Fibroblast of lung (primary cell): ENCODE measurements at regions not wholly inside any gene's neighbourhood (a gene's known extent, or its start where the extent isn't known, plus 50 kb on each side); places are given as distances from the start of the nearest gene placed in this dataset.

ENCODE experiments used
- DNase-seq, 2 donors: peaks; one replicate each; pipeline versions ENCODE4 v3.0.0 to v3.0.0-alpha.2; 2010; ENCODE audit warnings: low read depth in 2 of 2
- H2AFZ ChIP-seq: 2 replicates; pipeline ENCODE4 v1.5.1; 2012; ENCODE audit warnings: low read length, control low read depth, inconsistent platforms
- H3K27ac ChIP-seq: 2 replicates; pipeline ENCODE4 v1.5.1; 2011; ENCODE audit warnings: low read length, control low read depth; ENCODE audit not compliant: insufficient read depth
- H3K27me3 ChIP-seq: 2 replicates; pipeline ENCODE4 v1.5.1; 2011; ENCODE audit warnings: mild to moderate bottlenecking, low read length; ENCODE audit not compliant: control insufficient read depth, insufficient read depth
- H3K36me3 ChIP-seq: 2 replicates; pipeline ENCODE4 v1.5.1; 2011; ENCODE audit warnings: low read length; ENCODE audit not compliant: control insufficient read depth, insufficient read depth
- H3K4me1 ChIP-seq: 2 replicates; pipeline ENCODE4 v1.5.1; 2011; ENCODE audit warnings: low read length; ENCODE audit not compliant: control insufficient read depth, insufficient read depth; ENCODE audit errors: extremely low read depth
- H3K4me2 ChIP-seq: 2 replicates; pipeline ENCODE4 v1.5.1; 2011; ENCODE audit warnings: low read length, control low read depth; ENCODE audit not compliant: insufficient read depth; ENCODE audit errors: extremely low read depth
- H3K4me3 ChIP-seq, 4 experiments: fragments of 200-600 bp in 1 of 4; sonication (generic) in 1 of 4; replicated peaks in 1 of 4; 2 replicates each; pipeline ENCODE4 v1.5.1; 2011 to 2016; ENCODE audit warnings: low read length in 4 of 4, low read depth in 3 of 4, mild to moderate bottlenecking in 3 of 4, control low read depth in 2 of 4, inconsistent platforms in 1 of 4, mixed read lengths in 1 of 4; ENCODE audit not compliant: insufficient read depth in 1 of 4; ENCODE audit errors: control extremely low read depth in 1 of 4
- H3K79me2 ChIP-seq: 2 replicates; pipeline ENCODE4 v1.5.1; 2012; ENCODE audit warnings: mild to moderate bottlenecking, low read length, inconsistent platforms; ENCODE audit not compliant: control insufficient read depth, insufficient read depth
- H3K9ac ChIP-seq: 2 replicates; pipeline ENCODE4 v1.5.1; 2011; ENCODE audit warnings: mild to moderate bottlenecking, low read length, control low read depth; ENCODE audit not compliant: insufficient read depth
- H3K9me3 ChIP-seq: 2 replicates; pipeline ENCODE4 v1.5.1; 2012; ENCODE audit warnings: low read depth, low read length; ENCODE audit not compliant: control insufficient read depth, insufficient read depth
- H4K20me1 ChIP-seq: 2 replicates; pipeline ENCODE4 v1.5.1; 2011; ENCODE audit warnings: low read length; ENCODE audit not compliant: control insufficient read depth, insufficient read depth; ENCODE audit errors: extremely low read depth
- EZH2 ChIP-seq: IDR thresholded peaks from 2 replicates; pipeline ENCODE4 v1.5.1; 2012; ENCODE audit warnings: low read length, control low read depth, mild to moderate bottlenecking; ENCODE audit errors: missing control alignments
- TF ChIP-seq, protein P1 (sequence below), 2 donors: IDR thresholded peaks in 1 of 2; conservative IDR thresholded peaks in 1 of 2; 1 replicate in 1 of 2; 2 replicates in 1 of 2; pipeline ENCODE4 v1.5.1; 2011 to 2012; ENCODE audit warnings: low read length in 2 of 2, control low read depth in 1 of 2, inconsistent platforms in 1 of 2, low read depth in 1 of 2, mild to moderate bottlenecking in 1 of 2

DNA sequence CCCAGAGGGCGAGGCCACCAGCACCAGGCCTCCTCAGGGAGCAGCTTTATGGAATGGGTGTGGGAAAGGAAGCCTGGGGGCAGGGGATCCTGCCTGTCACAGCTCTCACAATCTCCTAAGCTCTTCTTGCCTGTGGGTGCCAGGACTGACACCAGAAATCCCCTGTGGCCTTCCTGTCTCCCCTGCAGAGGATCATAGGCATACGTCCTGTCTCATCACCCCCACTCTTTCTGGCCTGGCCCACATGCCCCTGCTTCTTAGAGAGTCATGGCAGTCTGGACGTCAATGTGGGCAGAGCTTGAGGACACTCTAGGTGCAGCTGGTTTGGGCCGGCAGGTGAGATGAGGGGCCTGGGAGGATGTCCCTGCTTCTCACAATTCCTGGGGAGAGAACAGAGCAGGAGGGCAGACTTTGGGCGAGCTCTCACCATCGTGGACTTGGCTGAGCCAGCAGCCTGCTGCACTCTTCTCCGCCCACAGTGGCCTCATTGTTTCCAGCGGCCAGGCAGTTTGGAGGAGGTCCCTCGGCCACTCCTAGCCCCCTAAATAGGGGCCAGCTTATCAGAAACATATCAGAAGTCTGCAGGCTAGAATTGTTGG, 67.3 kb upstream of the ZFR start:
- no peaks in the 10 kb centered on the region for H3K9me3 ChIP-seq
- peaks cover 13% of the 10 kb centered on the region for H3K4me1 ChIP-seq
- H3K4me2 ChIP-seq, result no peak overlapping the region
- no peak overlapping the region for H3K27ac ChIP-seq
- H4K20me1 ChIP-seq, result no peaks in the 10 kb centered on the region
- no peak overlapping the region for H3K9ac ChIP-seq
- TF ChIP-seq, protein P1, sequence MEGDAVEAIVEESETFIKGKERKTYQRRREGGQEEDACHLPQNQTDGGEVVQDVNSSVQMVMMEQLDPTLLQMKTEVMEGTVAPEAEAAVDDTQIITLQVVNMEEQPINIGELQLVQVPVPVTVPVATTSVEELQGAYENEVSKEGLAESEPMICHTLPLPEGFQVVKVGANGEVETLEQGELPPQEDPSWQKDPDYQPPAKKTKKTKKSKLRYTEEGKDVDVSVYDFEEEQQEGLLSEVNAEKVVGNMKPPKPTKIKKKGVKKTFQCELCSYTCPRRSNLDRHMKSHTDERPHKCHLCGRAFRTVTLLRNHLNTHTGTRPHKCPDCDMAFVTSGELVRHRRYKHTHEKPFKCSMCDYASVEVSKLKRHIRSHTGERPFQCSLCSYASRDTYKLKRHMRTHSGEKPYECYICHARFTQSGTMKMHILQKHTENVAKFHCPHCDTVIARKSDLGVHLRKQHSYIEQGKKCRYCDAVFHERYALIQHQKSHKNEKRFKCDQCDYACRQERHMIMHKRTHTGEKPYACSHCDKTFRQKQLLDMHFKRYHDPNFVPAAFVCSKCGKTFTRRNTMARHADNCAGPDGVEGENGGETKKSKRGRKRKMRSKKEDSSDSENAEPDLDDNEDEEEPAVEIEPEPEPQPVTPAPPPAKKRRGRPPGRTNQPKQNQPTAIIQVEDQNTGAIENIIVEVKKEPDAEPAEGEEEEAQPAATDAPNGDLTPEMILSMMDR (conservative IDR thresholded peaks at IDR 0.05 in 1 of 2, IDR thresholded peaks at IDR 0.05 in 1 of 2; ENCODE audit: low read depth in 1 of 2, low read length in 2 of 2), result no peak
- no peak for TF ChIP-seq EZH2
- H3K36me3 ChIP-seq, result no peaks in the 10 kb centered on the region
- H3K4me3 ChIP-seq, result no peak overlapping the region
- H3K79me2 ChIP-seq, result no peaks in the 10 kb centered on the region
- H2AFZ ChIP-seq, result no peak overlapping the region
- no peaks in the 10 kb centered on the region for H3K27me3 ChIP-seq
- no peak for DNase-seq

DNA sequence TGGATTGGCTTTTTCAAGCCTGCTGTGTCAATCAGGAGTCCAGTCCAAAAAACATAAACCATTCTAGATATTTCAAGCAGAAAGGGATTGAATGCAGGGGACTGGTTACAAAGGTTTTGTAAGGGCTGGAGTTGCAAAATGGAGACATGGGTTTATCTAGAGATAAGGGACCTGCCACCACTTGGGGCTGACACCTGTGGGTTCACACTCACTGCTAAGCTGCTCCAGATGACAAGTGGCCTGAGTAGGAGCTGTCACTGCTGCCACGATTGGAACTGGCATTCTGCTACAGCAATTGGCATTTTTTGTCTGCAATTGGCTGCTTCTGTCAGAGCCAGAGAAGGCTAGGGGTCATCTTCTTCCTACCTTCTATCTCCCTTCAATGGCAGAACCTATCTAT, 66.3 kb upstream of the ZFR start:
- no peaks in the 10 kb centered on the region for H3K36me3 ChIP-seq
- TF ChIP-seq, protein P1 (conservative IDR thresholded peaks at IDR 0.05 in 1 of 2, IDR thresholded peaks at IDR 0.05 in 1 of 2; ENCODE audit: low read depth in 1 of 2, low read length in 2 of 2), result no peak
- no peak for TF ChIP-seq EZH2

DNA sequence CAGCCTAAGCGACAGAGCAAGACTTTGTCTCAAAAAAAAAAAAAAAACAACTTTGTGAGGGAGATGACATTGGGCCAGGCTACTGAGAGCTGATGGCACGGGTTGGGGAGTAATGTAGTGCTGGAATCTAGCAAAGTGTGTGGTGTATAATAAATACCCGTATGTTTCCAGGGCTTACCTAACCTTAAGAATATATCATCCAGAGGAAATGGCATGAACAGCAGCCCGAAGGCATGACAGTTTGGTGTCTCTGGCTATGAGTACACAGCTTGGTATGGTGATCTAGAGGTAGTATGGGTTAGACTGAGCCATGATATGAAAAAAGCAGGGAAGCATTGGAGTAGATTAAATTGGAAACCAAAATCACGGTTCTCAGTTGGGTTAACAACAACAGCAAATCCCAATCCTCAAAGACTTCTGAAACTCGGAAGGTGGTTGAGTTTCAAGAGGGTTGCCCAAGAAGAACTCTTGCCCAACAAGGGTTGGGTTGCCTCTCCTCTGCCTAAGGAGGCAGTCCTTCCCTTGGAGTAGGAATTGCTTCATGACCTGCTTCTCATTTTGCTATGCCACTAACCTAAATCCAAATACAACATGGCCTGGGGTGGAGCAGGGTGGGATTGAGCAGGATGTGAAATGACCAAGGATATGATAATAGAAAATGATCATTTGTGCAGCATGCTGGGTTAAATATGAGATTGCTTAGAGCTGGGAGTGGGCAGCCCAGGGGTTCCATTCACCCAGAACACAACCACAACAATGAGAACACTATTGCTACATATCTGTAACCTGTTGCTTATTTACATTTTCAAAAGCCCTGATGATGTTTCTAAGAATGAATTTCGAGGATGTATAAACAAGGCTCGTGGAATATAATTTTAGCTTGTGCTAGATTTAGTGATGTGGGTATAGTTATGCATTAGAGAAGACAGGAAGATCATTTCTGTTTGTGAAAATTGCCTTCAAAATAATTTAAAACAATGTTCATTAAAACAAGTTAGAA, 64.6 kb upstream of the ZFR start:
- no peak for TF ChIP-seq EZH2
- TF ChIP-seq, protein P1 (conservative IDR thresholded peaks at IDR 0.05 in 1 of 2, IDR thresholded peaks at IDR 0.05 in 1 of 2; ENCODE audit: low read depth in 1 of 2, low read length in 2 of 2), result no peak
- H2AFZ ChIP-seq, result no peak overlapping the region
- H3K4me2 ChIP-seq, result no peak overlapping the region
- H3K4me3 ChIP-seq, result no peak overlapping the region
- no peak for DNase-seq
- H3K79me2 ChIP-seq, result no peaks in the 10 kb centered on the region
- H3K27me3 ChIP-seq, result no peaks in the 10 kb centered on the region
- H3K4me1 ChIP-seq, result peaks cover 31% of the 10 kb centered on the region
- H4K20me1 ChIP-seq, result no peaks in the 10 kb centered on the region
- H3K9me3 ChIP-seq, result no peaks in the 10 kb centered on the region
- no peak overlapping the region for H3K27ac ChIP-seq
- no peaks in the 10 kb centered on the region for H3K36me3 ChIP-seq
- no peak overlapping the region for H3K9ac ChIP-seq

More for the DNA sequence above, 66.3 kb upstream of the ZFR start:
- H3K4me2 ChIP-seq, result no peak overlapping the region
- H3K79me2 ChIP-seq, result no peaks in the 10 kb centered on the region
- no peak overlapping the region for H3K27ac ChIP-seq
- no peaks in the 10 kb centered on the region for H4K20me1 ChIP-seq
- no peak overlapping the region for H2AFZ ChIP-seq
- no peaks in the 10 kb centered on the region for H3K9me3 ChIP-seq
- H3K4me1 ChIP-seq, result peaks cover 23% of the 10 kb centered on the region
- no peak overlapping the region for H3K9ac ChIP-seq
- DNase-seq, result no peak
- H3K27me3 ChIP-seq, result no peaks in the 10 kb centered on the region
- no peak overlapping the region for H3K4me3 ChIP-seq
